ENCODE measurements at regions not wholly inside any gene's neighbourhood (a gene's known extent, or its start where the extent isn't known, plus 50 kb on each side); places are given as distances from the start of the nearest gene placed in this dataset.

DNA sequence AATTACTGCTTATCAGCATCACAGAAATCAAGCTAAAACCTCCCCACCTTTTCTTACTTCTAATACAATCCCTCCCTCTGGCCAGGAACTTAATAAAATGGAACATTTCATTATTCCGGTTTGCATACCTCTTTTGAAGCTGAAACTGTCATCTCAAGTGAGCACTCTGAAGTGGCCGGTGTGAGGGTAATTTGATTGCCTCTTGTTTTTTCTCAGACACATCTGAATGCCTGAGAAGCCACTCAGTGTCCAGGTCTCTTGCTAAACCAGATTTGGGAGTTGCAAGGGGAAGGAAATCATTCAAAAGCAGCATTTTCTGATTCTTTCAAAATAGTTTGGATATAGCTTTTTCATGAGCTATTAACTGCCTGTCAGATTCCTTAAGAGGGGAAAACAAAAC is 190.3 kb downstream of the C1D start:
- DNase-seq (ENCODE audit: low read depth) = no peak
- no peak for TF ChIP-seq CTCF (IDR thresholded peaks at IDR 0.05; ENCODE audit: insufficient read depth, low read depth, low read length, missing control alignments)
- no peak overlapping the region for H3K4me3 ChIP-seq (ENCODE audit: low read length)

- DNase-seq (ENCODE audit: low read depth) = no peak
- TF ChIP-seq CTCF (IDR thresholded peaks at IDR 0.05; ENCODE audit: insufficient read depth, low read depth, low read length, missing control alignments) = no peak
- no peak overlapping the region for H3K4me3 ChIP-seq (ENCODE audit: low read length)
These were observed 188.9 kb downstream of the C1D start for GRCh38 chr2:67873916-67874315.

GRCh38 chr2:67876176-67876575 is 186.6 kb downstream of the C1D start:
- no peak overlapping the region for H3K4me3 ChIP-seq (ENCODE audit: low read length)
- DNase-seq (ENCODE audit: low read depth) = no peak
- TF ChIP-seq CTCF (IDR thresholded peaks at IDR 0.05; ENCODE audit: insufficient read depth, low read depth, low read length, missing control alignments) = no peak

GRCh38 chr2:67877301-67877700 is 185.5 kb downstream of the C1D start:
- no peak for DNase-seq (ENCODE audit: low read depth)
- no peak overlapping the region for H3K4me3 ChIP-seq (ENCODE audit: low read length)
- TF ChIP-seq CTCF (IDR thresholded peaks at IDR 0.05; ENCODE audit: insufficient read depth, low read depth, low read length, missing control alignments) = no peak

GRCh38 chr2:67878743-67879142 is 184.1 kb downstream of the C1D start:
- no peak for DNase-seq (ENCODE audit: low read depth)
- no peak overlapping the region for H3K4me3 ChIP-seq (ENCODE audit: low read length)
- TF ChIP-seq CTCF (IDR thresholded peaks at IDR 0.05; ENCODE audit: insufficient read depth, low read depth, low read length, missing control alignments) = no peak

DNA sequence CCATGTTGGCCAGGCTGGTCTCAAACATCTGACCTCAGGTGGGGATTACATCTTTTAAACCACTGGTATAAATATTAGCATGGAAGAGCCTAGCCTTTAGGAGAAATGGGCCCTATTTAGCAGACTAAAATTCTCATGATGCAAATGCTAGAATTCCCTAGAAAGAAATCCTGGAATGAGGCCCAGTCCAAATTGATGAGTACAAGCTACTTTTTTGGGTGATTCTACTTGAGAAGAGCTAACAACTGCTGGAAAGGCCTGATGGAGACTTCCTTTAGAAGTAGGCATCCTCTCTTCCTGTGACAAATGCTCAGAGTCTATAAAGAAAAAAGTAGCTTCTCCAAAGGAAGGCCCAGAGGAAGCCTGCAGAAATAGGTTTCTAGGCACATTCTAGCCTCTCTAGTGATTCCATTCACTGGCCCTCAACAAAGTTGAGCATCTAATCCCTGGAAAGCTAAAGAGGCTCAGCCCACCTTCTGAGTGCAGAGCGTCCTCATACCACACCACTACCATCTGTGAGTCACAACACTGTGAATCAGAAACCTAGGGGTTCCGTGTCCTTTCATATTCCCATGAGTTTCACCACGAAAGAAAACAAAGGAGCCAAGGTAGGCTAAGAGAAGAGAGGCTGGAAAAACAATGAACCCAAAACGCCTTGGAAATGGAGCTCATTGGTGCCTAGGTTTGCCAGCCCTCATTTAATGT is 183.1 kb downstream of the C1D start:
- DNase-seq (ENCODE audit: low read depth) = peak; percentile 82
- H3K4me3 ChIP-seq (ENCODE audit: low read length) = no peak overlapping the region
- no peak for TF ChIP-seq CTCF (IDR thresholded peaks at IDR 0.05; ENCODE audit: insufficient read depth, low read depth, low read length, missing control alignments)

GRCh38 chr2:67880291-67880761 is 182.5 kb downstream of the C1D start:
- no peak overlapping the region for H3K4me3 ChIP-seq (ENCODE audit: low read length)
- no peak for TF ChIP-seq CTCF (IDR thresholded peaks at IDR 0.05; ENCODE audit: insufficient read depth, low read depth, low read length, missing control alignments)
- DNase-seq (ENCODE audit: low read depth) = peak; percentile 71
